H1 (cell line): ENCODE measurements at regions not wholly inside any gene's neighbourhood (a gene's known extent, or its start where the extent isn't known, plus 50 kb on each side); places are given as distances from the start of the nearest gene placed in this dataset.

Source experiments
- CTCF ChIA-PET: fragments of 300-600 bp; sonication (Branson Sonifier 250); formaldehyde crosslinking; loops from one replicate; lab custom pipeline; 2021; ENCODE audit not compliant: partially characterized antibody; lab: Charles Lee
- POLR2A ChIA-PET: fragments of 300-600 bp; sonication (Branson Sonifier 250); formaldehyde crosslinking; loops from one replicate; lab custom pipeline; 2021; ENCODE audit warnings: inconsistent platforms; ENCODE audit not compliant: partially characterized antibody; lab: Charles Lee
- DNase-seq, 2 experiments: peaks; one replicate each; pipeline versions ENCODE4 v3.0.0 to v3.0.0-alpha.2; 2010 to 2022; ENCODE audit warnings: low spot score in 2 of 2, low read depth in 1 of 2, mixed read lengths in 1 of 2
- FAIRE-seq: peaks from 2 replicates; lab custom pipeline; 2011; peaks lifted over from hg19 to GRCh38; lab: Jason Lieb, UNC
- H2AFZ ChIP-seq: 2 replicates; pipeline ENCODE4 v1.8.1; 2012; ENCODE audit warnings: low read length, inconsistent platforms
- H2AK5ac ChIP-seq: 2 replicates; pipeline ENCODE4 v1.6.1; 2013; ENCODE audit warnings: low read depth, low read length
- H2BK120ac ChIP-seq: replicated peaks from 2 replicates; pipeline ENCODE3; 2013; ENCODE audit warnings: low read depth, low read length, inconsistent platforms
- H2BK12ac ChIP-seq: 2 replicates; pipeline ENCODE4 v1.6.1; 2013; ENCODE audit warnings: low read depth, low read length
- H2BK15ac ChIP-seq: 2 replicates; pipeline ENCODE4 v1.6.1; 2013; ENCODE audit warnings: low read length
- H2BK20ac ChIP-seq: 2 replicates; pipeline ENCODE4 v1.6.1; 2013; ENCODE audit warnings: low read length
- H2BK5ac ChIP-seq: 2 replicates; pipeline ENCODE4 v1.6.1; 2013; ENCODE audit warnings: low read depth, low read length
- H3K14ac ChIP-seq: 2 replicates; pipeline ENCODE4 v1.6.1; 2013; ENCODE audit warnings: inconsistent platforms; ENCODE audit not compliant: insufficient read length
- H3K18ac ChIP-seq: 2 replicates; pipeline ENCODE4 v1.6.1; 2013; ENCODE audit warnings: low read length; ENCODE audit errors: extremely low read depth
- H3K23ac ChIP-seq: 2 replicates; pipeline ENCODE4 v1.6.1; 2013; ENCODE audit warnings: inconsistent platforms; ENCODE audit not compliant: insufficient read length
- H3K23me2 ChIP-seq: 2 replicates; pipeline ENCODE4 v1.6.1; 2013; ENCODE audit warnings: low read depth, low read length
- H3K27ac ChIP-seq: 2 replicates; pipeline ENCODE4 v1.6.1; 2011; ENCODE audit warnings: low read depth, low read length, inconsistent platforms
- H3K27me3 ChIP-seq, 4 experiments: replicated peaks in 1 of 4; 1 replicate in 1 of 4; 2 replicates in 3 of 4; pipeline versions ENCODE4 v1.6.1 to v1.8.1; 2011 to 2013; ENCODE audit warnings: low read length in 3 of 4, mild to moderate bottlenecking in 3 of 4, inconsistent platforms in 2 of 4, mixed read lengths in 2 of 4, moderate library complexity in 1 of 4; ENCODE audit not compliant: control insufficient read depth in 3 of 4, insufficient read depth in 3 of 4; ENCODE audit errors: extremely low read depth in 1 of 4
- H3K36me3 ChIP-seq, 4 experiments: 2 replicates each; pipeline versions ENCODE4 v1.6.1 to v1.8.1; 2011 to 2013; ENCODE audit warnings: mild to moderate bottlenecking in 4 of 4, low read length in 3 of 4, moderate library complexity in 2 of 4, control low read depth in 1 of 4, inconsistent platforms in 1 of 4; ENCODE audit not compliant: insufficient read depth in 4 of 4, control insufficient read depth in 2 of 4
- H3K4ac ChIP-seq: replicated peaks from 2 replicates; pipeline ENCODE3; 2013; ENCODE audit warnings: low read length, low read depth, mixed read lengths, inconsistent platforms; ENCODE audit not compliant: insufficient read length
- H3K4me1 ChIP-seq, 4 experiments: replicated peaks in 1 of 4; 1 replicate in 1 of 4; 2 replicates in 3 of 4; pipeline versions ENCODE4 v1.6.1 to v1.8.1; 2011 to 2013; ENCODE audit warnings: low read length in 3 of 4, inconsistent platforms in 2 of 4, mixed read lengths in 1 of 4; ENCODE audit not compliant: insufficient read depth in 4 of 4, control insufficient read depth in 3 of 4
- H3K4me2 ChIP-seq, 2 experiments: 2 replicates each; pipeline versions ENCODE4 v1.6.1 to v1.8.1; 2011 to 2013; ENCODE audit warnings: low read depth in 2 of 2, low read length in 2 of 2, control low read depth in 1 of 2, inconsistent platforms in 1 of 2, mild to moderate bottlenecking in 1 of 2; ENCODE audit not compliant: insufficient read depth in 1 of 2
- H3K4me3 ChIP-seq, 4 experiments: fragments of 200-600, 300-600 bp in 1 of 4; sonication (generic), shearing (Covaris generic), sonication (Bioruptor Twin) in 1 of 4; 2 replicates each; pipeline versions ENCODE4 v1.5.1 to v1.8.1; 2011 to 2016; ENCODE audit warnings: low read length in 4 of 4, low read depth in 3 of 4, control low read depth in 2 of 4, inconsistent platforms in 2 of 4, mild to moderate bottlenecking in 2 of 4, mixed read lengths in 1 of 4, moderate library complexity in 1 of 4; ENCODE audit not compliant: insufficient read depth in 2 of 4; ENCODE audit errors: extremely low read depth in 1 of 4
- H3K56ac ChIP-seq: replicated peaks from 2 replicates; pipeline ENCODE3; 2013; ENCODE audit warnings: low read depth, mild to moderate bottlenecking, mixed read lengths, low read length, inconsistent platforms; ENCODE audit not compliant: insufficient read length
- H3K79me1 ChIP-seq: 2 replicates; pipeline ENCODE4 v1.6.1; 2013; ENCODE audit warnings: low read depth, low read length, control low read depth
- H3K79me2 ChIP-seq, 2 experiments: 2 replicates each; pipeline versions ENCODE4 v1.6.1 to v1.8.1; 2012 to 2013; ENCODE audit warnings: low read length in 2 of 2, mild to moderate bottlenecking in 2 of 2, inconsistent platforms in 1 of 2; ENCODE audit not compliant: insufficient read depth in 2 of 2, control insufficient read depth in 1 of 2
- H3K9ac ChIP-seq, 4 experiments: replicated peaks in 1 of 4; 1 replicate in 1 of 4; 2 replicates in 3 of 4; pipeline versions ENCODE4 v1.6.1 to v1.8.1; 2011 to 2013; ENCODE audit warnings: low read depth in 3 of 4, low read length in 3 of 4, control low read depth in 2 of 4, mild to moderate bottlenecking in 2 of 4, moderate library complexity in 2 of 4, inconsistent platforms in 1 of 4; ENCODE audit errors: extremely low read depth in 1 of 4
- H3K9me3 ChIP-seq, 2 experiments: 2 replicates each; pipeline versions ENCODE4 v1.6.1 to v1.8.1; 2012 to 2013; ENCODE audit warnings: mild to moderate bottlenecking in 2 of 2, moderate library complexity in 2 of 2, control low read depth in 1 of 2, inconsistent platforms in 1 of 2, low read depth in 1 of 2, low read length in 1 of 2, mixed read lengths in 1 of 2; ENCODE audit not compliant: insufficient read depth in 2 of 2
- H4K20me1 ChIP-seq, 2 experiments: replicated peaks in 1 of 2; 2 replicates each; pipeline versions ENCODE3 to v1.8.1; 2011 to 2013; ENCODE audit warnings: inconsistent platforms in 2 of 2, low read length in 2 of 2, mild to moderate bottlenecking in 1 of 2; ENCODE audit not compliant: insufficient read depth in 2 of 2, control insufficient read depth in 1 of 2
- H4K5ac ChIP-seq: 2 replicates; pipeline ENCODE4 v1.6.1; 2013; ENCODE audit warnings: low read length, low read depth, mixed read lengths, inconsistent platforms; ENCODE audit not compliant: insufficient read length
- H4K8ac ChIP-seq: 2 replicates; pipeline ENCODE4 v1.8.0; 2013; ENCODE audit warnings: mild to moderate bottlenecking, moderate library complexity, low read length, inconsistent platforms; ENCODE audit not compliant: insufficient read depth; ENCODE audit errors: extremely low read depth
- H4K91ac ChIP-seq: replicated peaks from 2 replicates; pipeline ENCODE3; 2013; ENCODE audit warnings: low read length, mixed read lengths, inconsistent platforms; ENCODE audit not compliant: insufficient read length
- BACH1 ChIP-seq: IDR thresholded peaks from 2 replicates; pipeline ENCODE4 v1.6.1; 2012; ENCODE audit warnings: low read length, improper control_type of control experiment
- CBX5 ChIP-seq: fragments of 300-800, 300-1000 bp; sonication (generic); IDR thresholded peaks from 2 replicates; pipeline ENCODE4 v1.7.1; 2016; ENCODE audit warnings: antibody characterized with exemption, low read length, low read depth
- CEBPB ChIP-seq: IDR thresholded peaks from 2 replicates; pipeline ENCODE4 v1.6.1; 2012; ENCODE audit warnings: low read depth, low read length
- CHD1 ChIP-seq: IDR thresholded peaks from 2 replicates; pipeline ENCODE4 v1.6.1; 2012; ENCODE audit warnings: low read depth, low read length, improper control_type of control experiment
- JUN ChIP-seq: IDR thresholded peaks from 2 replicates; pipeline ENCODE4 v1.6.1; 2011; ENCODE audit warnings: low read depth, mild to moderate bottlenecking, improper control_type of control experiment, low read length
- JUND ChIP-seq: IDR thresholded peaks from 2 replicates; pipeline ENCODE4 v1.6.1; 2011; ENCODE audit warnings: mild to moderate bottlenecking, improper control_type of control experiment, low read length
- KDM4A ChIP-seq: IDR thresholded peaks from one replicate; pipeline ENCODE4 v1.7.1; 2012; ENCODE audit warnings: low read depth, mild to moderate bottlenecking, moderate library complexity, low read length, inconsistent platforms; ENCODE audit not compliant: severe bottlenecking
- POLR2AphosphoS5 ChIP-seq: IDR thresholded peaks from 2 replicates; pipeline ENCODE4 v1.6.1; 2011; ENCODE audit warnings: low read depth, low read length
- SUZ12 ChIP-seq: fragments of 200-600 bp; sonication (generic); IDR thresholded peaks from 2 replicates; pipeline ENCODE4 v1.6.1; 2012; ENCODE audit warnings: mild to moderate bottlenecking, inconsistent platforms, low read length, moderate library complexity, mixed read lengths
- WGBS, 2 experiments: shearing (Covaris generic) in 1 of 2; methylation state at CpG; one replicate each; pipeline versions ENCODE4 v1.1.6 to v1.1.7; 2013 to 2015; ENCODE audit warnings: low lambda C conversion rate in 2 of 2, mixed read lengths in 2 of 2, inconsistent platforms in 1 of 2, low coverage in 1 of 2, missing lambda C conversion rate in 1 of 2; ENCODE audit not compliant: insufficient replicate concordance in 2 of 2, insufficient coverage in 1 of 2, insufficient read length in 1 of 2; ENCODE audit errors: extremely low coverage in 1 of 2, missing lambda C conversion rate in 1 of 2; 5-methylcytosine and 5-hydroxymethylcytosine counted together
- TF ChIP-seq, protein P1 (sequence below): IDR thresholded peaks from 2 replicates; pipeline ENCODE4 v1.6.1; 2012; ENCODE audit warnings: low read length, inconsistent platforms
- TF ChIP-seq, protein P2 (sequence below): IDR thresholded peaks from 2 replicates; pipeline ENCODE4 v1.6.1; 2011; ENCODE audit warnings: low read length, improper control_type of control experiment
- TF ChIP-seq, protein P3 (sequence below): IDR thresholded peaks from 2 replicates; pipeline ENCODE4 v1.6.1; 2011; ENCODE audit warnings: low read depth, mild to moderate bottlenecking, low read length; ENCODE audit not compliant: insufficient read depth

DNA sequence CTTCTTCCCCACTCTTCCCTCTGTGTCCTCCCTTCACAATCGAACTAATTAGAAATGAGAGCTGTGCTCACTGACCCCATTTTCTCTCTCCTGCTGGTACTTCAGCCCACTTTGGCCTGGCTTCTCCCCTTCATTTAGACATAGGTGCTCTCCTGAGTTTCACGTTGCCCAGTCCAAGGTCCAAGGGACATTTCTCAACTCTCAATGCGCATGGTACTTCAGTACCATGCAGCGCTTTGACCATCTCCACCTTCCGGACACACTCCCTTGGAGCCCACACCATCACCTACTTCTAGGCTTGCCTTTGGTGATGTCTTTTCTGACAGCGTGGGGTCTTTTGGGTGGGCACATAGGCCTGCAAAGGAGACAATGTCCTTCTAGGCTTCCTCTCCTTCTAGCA, 99.7 kb downstream of the ABHD5 start:
- H2BK5ac ChIP-seq: no peak overlapping the region
- DNase-seq (no peak), FAIRE-seq (no peak)
- no peak overlapping the region for H3K27ac ChIP-seq
- H3K9me3 ChIP-seq: no peaks in the 10 kb centered on the region
- ChIA-PET POLR2A (no interaction called here), CTCF (no interaction called here)
- no peaks in the 10 kb centered on the region for H3K36me3 ChIP-seq
- no peak overlapping the region for H2AFZ ChIP-seq
- H3K18ac ChIP-seq: no peak overlapping the region
- no peak overlapping the region for H2BK15ac ChIP-seq
- H4K91ac ChIP-seq: no peak overlapping the region
- 77% methylated on average over 6 of the region's 6 CpGs; no CpG with 5 or more reads in 1 of the 2 experiments for WGBS, 2 experiments
- no peak overlapping the region for H3K4me3 ChIP-seq
- H3K23ac ChIP-seq: no peak overlapping the region
- no peak overlapping the region for H2BK20ac ChIP-seq
- H3K9ac ChIP-seq: no peak overlapping the region
- no peak overlapping the region for H3K4me2 ChIP-seq
- no peak overlapping the region for H2BK120ac ChIP-seq
- no peak overlapping the region for H3K56ac ChIP-seq
- H3K4ac ChIP-seq: no peak overlapping the region
- no peaks in the 10 kb centered on the region for H4K20me1 ChIP-seq
- no peaks in the 10 kb centered on the region for H3K4me1 ChIP-seq
- H2AK5ac ChIP-seq: no peak overlapping the region
- H3K27me3 ChIP-seq: peaks cover 0 to 2% (median 0%) of the 10 kb centered on the region in 4 experiments; a peak in 1 of 7 replicates
- no peaks in the 10 kb centered on the region for H3K23me2 ChIP-seq
- H4K8ac ChIP-seq: no peak overlapping the region
- H2BK12ac ChIP-seq: no peak overlapping the region
- no peaks in the 10 kb centered on the region for H3K79me1 ChIP-seq
- no peak overlapping the region for H3K14ac ChIP-seq
- no peak overlapping the region for H4K5ac ChIP-seq
- H3K79me2 ChIP-seq: no peaks in the 10 kb centered on the region
- no peak for TF ChIP-seq KDM4A
- TF ChIP-seq JUND: no peak
- TF ChIP-seq BACH1: no peak
- TF ChIP-seq, protein P1, sequence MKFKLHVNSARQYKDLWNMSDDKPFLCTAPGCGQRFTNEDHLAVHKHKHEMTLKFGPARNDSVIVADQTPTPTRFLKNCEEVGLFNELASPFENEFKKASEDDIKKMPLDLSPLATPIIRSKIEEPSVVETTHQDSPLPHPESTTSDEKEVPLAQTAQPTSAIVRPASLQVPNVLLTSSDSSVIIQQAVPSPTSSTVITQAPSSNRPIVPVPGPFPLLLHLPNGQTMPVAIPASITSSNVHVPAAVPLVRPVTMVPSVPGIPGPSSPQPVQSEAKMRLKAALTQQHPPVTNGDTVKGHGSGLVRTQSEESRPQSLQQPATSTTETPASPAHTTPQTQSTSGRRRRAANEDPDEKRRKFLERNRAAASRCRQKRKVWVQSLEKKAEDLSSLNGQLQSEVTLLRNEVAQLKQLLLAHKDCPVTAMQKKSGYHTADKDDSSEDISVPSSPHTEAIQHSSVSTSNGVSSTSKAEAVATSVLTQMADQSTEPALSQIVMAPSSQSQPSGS: no peak
- no peak for TF ChIP-seq JUN
- no peak for TF ChIP-seq CBX5
- no peak for TF ChIP-seq CHD1
- TF ChIP-seq SUZ12: no peak
- TF ChIP-seq, protein P2, sequence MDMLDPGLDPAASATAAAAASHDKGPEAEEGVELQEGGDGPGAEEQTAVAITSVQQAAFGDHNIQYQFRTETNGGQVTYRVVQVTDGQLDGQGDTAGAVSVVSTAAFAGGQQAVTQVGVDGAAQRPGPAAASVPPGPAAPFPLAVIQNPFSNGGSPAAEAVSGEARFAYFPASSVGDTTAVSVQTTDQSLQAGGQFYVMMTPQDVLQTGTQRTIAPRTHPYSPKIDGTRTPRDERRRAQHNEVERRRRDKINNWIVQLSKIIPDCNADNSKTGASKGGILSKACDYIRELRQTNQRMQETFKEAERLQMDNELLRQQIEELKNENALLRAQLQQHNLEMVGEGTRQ: no peak
- no peak for TF ChIP-seq POLR2AphosphoS5
- TF ChIP-seq, protein P3, sequence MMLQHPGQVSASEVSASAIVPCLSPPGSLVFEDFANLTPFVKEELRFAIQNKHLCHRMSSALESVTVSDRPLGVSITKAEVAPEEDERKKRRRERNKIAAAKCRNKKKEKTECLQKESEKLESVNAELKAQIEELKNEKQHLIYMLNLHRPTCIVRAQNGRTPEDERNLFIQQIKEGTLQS: no peak
- no peak for TF ChIP-seq CEBPB
